ENCODE measurements at regions not wholly inside any gene's neighbourhood (a gene's known extent, or its start where the extent isn't known, plus 50 kb on each side); places are given as distances from the start of the nearest gene placed in this dataset.
A peak's percentile ranks its signal among the peaks of the same experiment; 100 is the strongest.

DNA sequence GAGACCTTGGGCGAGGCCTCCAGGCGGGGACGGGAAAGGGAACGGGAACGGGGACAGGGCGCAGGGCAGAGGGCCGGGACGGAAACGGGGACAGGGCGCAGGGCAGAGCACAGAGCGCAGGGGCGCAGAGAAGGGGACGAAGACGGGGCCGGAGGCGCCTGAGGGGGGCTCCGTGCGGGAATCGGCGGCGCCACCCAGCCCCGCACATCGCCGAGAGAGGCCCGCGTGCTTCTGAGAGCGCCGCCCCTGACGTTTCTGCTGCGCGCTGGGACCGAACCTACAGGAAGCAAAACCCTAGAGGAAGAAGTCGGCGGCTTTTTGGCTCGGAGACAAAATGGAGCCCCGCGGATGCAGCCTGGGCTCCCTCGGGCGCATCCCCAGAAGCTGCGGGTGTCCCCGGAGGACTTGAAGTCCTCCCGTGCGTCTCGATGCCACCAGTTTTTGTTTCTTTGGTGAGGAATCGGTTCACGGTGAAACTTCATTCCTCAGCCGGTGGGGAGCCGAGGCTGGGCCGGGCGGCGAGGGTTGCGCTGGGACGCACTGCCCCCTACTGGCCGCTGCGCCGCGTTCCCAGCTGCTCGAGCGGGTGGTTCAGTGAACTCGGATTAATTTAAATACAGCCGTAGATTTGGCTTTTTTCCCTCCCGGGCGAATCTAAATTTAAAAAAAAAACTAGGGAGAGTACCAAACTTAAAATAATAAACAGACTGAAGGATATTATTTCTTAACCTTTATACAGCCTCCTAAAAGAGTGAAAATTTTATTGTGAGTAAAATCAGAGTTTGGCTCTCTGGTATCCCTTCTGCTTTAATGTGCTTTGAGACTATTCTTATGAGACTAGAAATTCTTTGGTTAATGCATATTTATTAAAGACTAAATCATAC lies 350.0 kb upstream of the ARGLU1 start:
- H3K9me3 ChIP-seq (replicated peaks; ENCODE audit: control insufficient read depth, insufficient read depth, low read depth, low read length), result no peaks in the 10 kb centered on the region
- H4K20me1 ChIP-seq (replicated peaks; ENCODE audit: control insufficient read depth, insufficient read depth, low read length), result no peaks in the 10 kb centered on the region
- ChIA-PET POLR2A (no interaction called here), CTCF (ENCODE audit: low intra/inter-chr PET ratio) (no interaction called here)
- no peak overlapping the region for H3K27ac ChIP-seq (ENCODE audit: extremely low read depth, low read depth, low read length)
- no peak overlapping the region for H2AFZ ChIP-seq (ENCODE audit: low read depth, low read length)
- ATAC-seq, result peak; percentile 95
- no peaks in the 10 kb centered on the region for H3K36me3 ChIP-seq (ENCODE audit: control insufficient read depth, insufficient read depth, low read length)
- WGBS (ENCODE audit: insufficient coverage, low coverage, missing lambda C conversion rate), result 5% methylated on average over 17 of the region's 63 CpGs
- no peak for FAIRE-seq
- no peak overlapping the region for H3K4me3 ChIP-seq
- no peak overlapping the region for H3K9ac ChIP-seq (ENCODE audit: insufficient read depth in 1 of 2, low read depth in 2 of 2, low read length in 2 of 2)
- no TSS peak for BruUV-seq (replicated peaks)
- H3K27me3 ChIP-seq (ENCODE audit: control insufficient read depth in 2 of 2, insufficient read depth in 2 of 2, low read length in 2 of 2), result no peaks in the 10 kb centered on the region
- in situ Hi-C loops (cut with MboI) (no loop called here), intact Hi-C loops (cut with micrococcal nuclease) (no loop called here)
- no peaks in the 10 kb centered on the region for H3K79me2 ChIP-seq (ENCODE audit: control insufficient read depth, insufficient read depth, low read length)
- H3K4me1 ChIP-seq (replicated peaks in 1 of 2; ENCODE audit: control insufficient read depth in 2 of 2, insufficient read depth in 2 of 2, low read length in 2 of 2), result peaks cover 0 to 5% of the 10 kb centered on the region in 2 experiments; a peak in 1 of 5 replicates
- no peaks in the 10 kb centered on the region for H3K9me1 ChIP-seq (ENCODE audit: control insufficient read depth, insufficient read depth, low read length)
- DNase-seq (ENCODE audit: extremely low read depth in 1 of 4, low spot score in 3 of 4), result peak; percentile 35 to 51 (median 48)
- H3K4me2 ChIP-seq (ENCODE audit: insufficient read depth, low read length), result no peak overlapping the region
- TF ChIP-seq, protein P1, sequence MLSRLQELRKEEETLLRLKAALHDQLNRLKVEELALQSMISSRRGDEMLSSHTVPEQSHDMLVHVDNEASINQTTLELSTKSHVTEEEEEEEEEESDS (CRISPR knock-in tag; IDR thresholded peaks at IDR 0.05), result no peak
- no peak for TF ChIP-seq SMAD1 (IDR thresholded peaks at IDR 0.05; ENCODE audit: low read depth, low read length, partially characterized antibody)
- TF ChIP-seq LCOR (CRISPR knock-in tag; IDR thresholded peaks at IDR 0.05), result no peak
- no peak for TF ChIP-seq PHF8 (IDR thresholded peaks at IDR 0.05; ENCODE audit: borderline replicate concordance, low read length)
- no peak for TF ChIP-seq PHB (CRISPR knock-in tag; IDR thresholded peaks at IDR 0.05)
- TF ChIP-seq, protein P2, sequence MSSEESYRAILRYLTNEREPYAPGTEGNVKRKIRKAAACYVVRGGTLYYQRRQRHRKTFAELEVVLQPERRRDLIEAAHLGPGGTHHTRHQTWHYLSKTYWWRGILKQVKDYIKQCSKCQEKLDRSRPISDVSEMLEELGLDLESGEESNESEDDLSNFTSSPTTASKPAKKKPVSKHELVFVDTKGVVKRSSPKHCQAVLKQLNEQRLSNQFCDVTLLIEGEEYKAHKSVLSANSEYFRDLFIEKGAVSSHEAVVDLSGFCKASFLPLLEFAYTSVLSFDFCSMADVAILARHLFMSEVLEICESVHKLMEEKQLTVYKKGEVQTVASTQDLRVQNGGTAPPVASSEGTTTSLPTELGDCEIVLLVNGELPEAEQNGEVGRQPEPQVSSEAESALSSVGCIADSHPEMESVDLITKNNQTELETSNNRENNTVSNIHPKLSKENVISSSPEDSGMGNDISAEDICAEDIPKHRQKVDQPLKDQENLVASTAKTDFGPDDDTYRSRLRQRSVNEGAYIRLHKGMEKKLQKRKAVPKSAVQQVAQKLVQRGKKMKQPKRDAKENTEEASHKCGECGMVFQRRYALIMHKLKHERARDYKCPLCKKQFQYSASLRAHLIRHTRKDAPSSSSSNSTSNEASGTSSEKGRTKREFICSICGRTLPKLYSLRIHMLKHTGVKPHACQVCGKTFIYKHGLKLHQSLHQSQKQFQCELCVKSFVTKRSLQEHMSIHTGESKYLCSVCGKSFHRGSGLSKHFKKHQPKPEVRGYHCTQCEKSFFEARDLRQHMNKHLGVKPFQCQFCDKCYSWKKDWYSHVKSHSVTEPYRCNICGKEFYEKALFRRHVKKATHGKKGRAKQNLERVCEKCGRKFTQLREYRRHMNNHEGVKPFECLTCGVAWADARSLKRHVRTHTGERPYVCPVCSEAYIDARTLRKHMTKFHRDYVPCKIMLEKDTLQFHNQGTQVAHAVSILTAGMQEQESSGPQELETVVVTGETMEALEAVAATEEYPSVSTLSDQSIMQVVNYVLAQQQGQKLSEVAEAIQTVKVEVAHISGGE (CRISPR knock-in tag; IDR thresholded peaks at IDR 0.05), result no peak
- TF ChIP-seq ZNF23 (CRISPR knock-in tag; IDR thresholded peaks at IDR 0.05), result no peak
- TF ChIP-seq, protein P3, sequence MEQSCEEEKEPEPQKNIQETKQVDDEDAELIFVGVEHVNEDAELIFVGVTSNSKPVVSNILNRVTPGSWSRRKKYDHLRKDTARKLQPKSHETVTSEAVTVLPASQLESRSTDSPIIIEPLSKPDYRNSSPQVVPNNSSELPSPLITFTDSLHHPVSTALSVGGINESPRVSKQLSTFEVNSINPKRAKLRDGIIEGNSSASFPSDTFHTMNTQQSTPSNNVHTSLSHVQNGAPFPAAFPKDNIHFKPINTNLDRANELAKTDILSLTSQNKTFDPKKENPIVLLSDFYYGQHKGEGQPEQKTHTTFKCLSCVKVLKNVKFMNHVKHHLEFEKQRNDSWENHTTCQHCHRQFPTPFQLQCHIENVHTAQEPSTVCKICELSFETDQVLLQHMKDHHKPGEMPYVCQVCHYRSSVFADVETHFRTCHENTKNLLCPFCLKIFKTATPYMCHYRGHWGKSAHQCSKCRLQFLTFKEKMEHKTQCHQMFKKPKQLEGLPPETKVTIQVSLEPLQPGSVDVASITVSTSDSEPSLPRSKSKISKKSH (CRISPR knock-in tag; IDR thresholded peaks at IDR 0.05), result no peak
- TF ChIP-seq TBP (optimal IDR thresholded peaks at IDR 0.05; ENCODE audit: low read depth, low read length), result no peak
- TF ChIP-seq MTF1 (CRISPR knock-in tag; IDR thresholded peaks at IDR 0.05; ENCODE audit: borderline replicate concordance), result no peak
- no peak for TF ChIP-seq NBN (IDR thresholded peaks at IDR 0.05; ENCODE audit: low read depth)
- TF ChIP-seq RAD21 (CRISPR knock-in tag; conservative IDR thresholded peaks at IDR 0.05 in 1 of 2, IDR thresholded peaks at IDR 0.05 in 1 of 2), result peak; percentile 31 to 47; a peak in 3 of 4 replicates
- no peak for TF ChIP-seq FOXA3 (CRISPR knock-in tag; conservative IDR thresholded peaks at IDR 0.05 in 1 of 2, IDR thresholded peaks at IDR 0.05 in 1 of 2)
- no peak for TF ChIP-seq ARID1B (IDR thresholded peaks at IDR 0.05)
- no peak for TF ChIP-seq ZNF507 (tag; conservative IDR thresholded peaks at IDR 0.05)

Data from K562 (cell line).